Fibroblast of lung (primary cell): ENCODE measurements at regions not wholly inside any gene's neighbourhood (a gene's known extent, or its start where the extent isn't known, plus 50 kb on each side); places are given as distances from the start of the nearest gene placed in this dataset.

Experiments used
- EZH2 ChIP-seq: IDR thresholded peaks from 2 replicates; pipeline ENCODE4 v1.5.1; 2012; ENCODE audit warnings: low read length, control low read depth, mild to moderate bottlenecking; ENCODE audit errors: missing control alignments
- TF ChIP-seq, protein P1 (sequence below), 2 donors: IDR thresholded peaks in 1 of 2; conservative IDR thresholded peaks in 1 of 2; 1 replicate in 1 of 2; 2 replicates in 1 of 2; pipeline ENCODE4 v1.5.1; 2011 to 2012; ENCODE audit warnings: low read length in 2 of 2, control low read depth in 1 of 2, inconsistent platforms in 1 of 2, low read depth in 1 of 2, mild to moderate bottlenecking in 1 of 2

DNA sequence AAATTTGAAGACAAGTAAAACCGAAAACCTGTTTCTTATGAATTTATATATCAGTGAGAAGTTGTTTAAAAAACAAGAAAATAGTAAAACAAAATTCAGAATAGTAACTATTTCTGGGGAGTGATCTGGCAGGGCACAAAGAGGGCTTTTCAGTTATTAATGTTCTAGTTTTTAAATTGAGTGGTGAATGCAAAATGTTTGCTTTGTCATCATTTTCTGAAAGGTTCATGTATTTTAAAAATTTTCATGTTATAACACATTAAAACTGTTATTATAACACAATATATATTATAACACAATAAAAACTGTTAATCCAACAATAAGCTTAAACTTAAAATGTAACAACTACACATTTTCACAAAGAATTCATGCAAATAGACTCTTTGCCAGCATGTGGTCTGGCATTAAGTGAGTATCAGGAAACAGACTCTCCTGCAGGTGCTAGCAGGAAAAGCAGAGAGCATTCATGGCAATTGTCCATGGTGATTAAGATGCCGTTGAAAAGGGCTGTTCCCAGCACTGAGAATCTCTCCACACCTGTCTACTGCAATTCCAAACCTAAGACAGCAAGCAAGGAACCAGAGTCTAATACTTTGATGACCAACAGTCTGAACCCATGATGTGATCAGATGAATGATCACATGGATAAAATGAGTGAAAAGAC lies 204.9 kb downstream of the TBX15 start:
- TF ChIP-seq, protein P1, sequence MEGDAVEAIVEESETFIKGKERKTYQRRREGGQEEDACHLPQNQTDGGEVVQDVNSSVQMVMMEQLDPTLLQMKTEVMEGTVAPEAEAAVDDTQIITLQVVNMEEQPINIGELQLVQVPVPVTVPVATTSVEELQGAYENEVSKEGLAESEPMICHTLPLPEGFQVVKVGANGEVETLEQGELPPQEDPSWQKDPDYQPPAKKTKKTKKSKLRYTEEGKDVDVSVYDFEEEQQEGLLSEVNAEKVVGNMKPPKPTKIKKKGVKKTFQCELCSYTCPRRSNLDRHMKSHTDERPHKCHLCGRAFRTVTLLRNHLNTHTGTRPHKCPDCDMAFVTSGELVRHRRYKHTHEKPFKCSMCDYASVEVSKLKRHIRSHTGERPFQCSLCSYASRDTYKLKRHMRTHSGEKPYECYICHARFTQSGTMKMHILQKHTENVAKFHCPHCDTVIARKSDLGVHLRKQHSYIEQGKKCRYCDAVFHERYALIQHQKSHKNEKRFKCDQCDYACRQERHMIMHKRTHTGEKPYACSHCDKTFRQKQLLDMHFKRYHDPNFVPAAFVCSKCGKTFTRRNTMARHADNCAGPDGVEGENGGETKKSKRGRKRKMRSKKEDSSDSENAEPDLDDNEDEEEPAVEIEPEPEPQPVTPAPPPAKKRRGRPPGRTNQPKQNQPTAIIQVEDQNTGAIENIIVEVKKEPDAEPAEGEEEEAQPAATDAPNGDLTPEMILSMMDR (conservative IDR thresholded peaks at IDR 0.05 in 1 of 2, IDR thresholded peaks at IDR 0.05 in 1 of 2; ENCODE audit: low read depth in 1 of 2, low read length in 2 of 2) = no peak
- TF ChIP-seq EZH2 = no peak
